GM12891 (cell line): ENCODE measurements at regions not wholly inside any gene's neighbourhood (a gene's known extent, or its start where the extent isn't known, plus 50 kb on each side); places are given as distances from the start of the nearest gene placed in this dataset.

Experiments
- DNase-seq: peaks from one replicate; pipeline ENCODE4 v3.0.0; 2011; ENCODE audit warnings: low spot score; ENCODE audit not compliant: insufficient read length
- FAIRE-seq: peaks from 2 replicates; lab custom pipeline; 2011; peaks lifted over from hg19 to GRCh38; lab: Jason Lieb, UNC
- PAX5 ChIP-seq: IDR thresholded peaks from 2 replicates; pipeline ENCODE4 v1.6.1; 2011; ENCODE audit warnings: low read length, moderate library complexity, mild to moderate bottlenecking; ENCODE audit not compliant: insufficient read depth, severe bottlenecking
- POLR2A ChIP-seq: IDR thresholded peaks from 2 replicates; pipeline ENCODE4 v1.6.1; 2011; ENCODE audit warnings: low read depth, low read length, control low read depth
- POLR2AphosphoS5 ChIP-seq: IDR thresholded peaks from 2 replicates; pipeline ENCODE4 v1.6.1; 2011; ENCODE audit warnings: low read depth, low read length, control low read depth
- POU2F2 ChIP-seq: IDR thresholded peaks from 2 replicates; pipeline ENCODE4 v1.6.1; 2011; ENCODE audit warnings: low read depth, mild to moderate bottlenecking, control low read depth, low read length, moderate library complexity
- SPI1 ChIP-seq: IDR thresholded peaks from 2 replicates; pipeline ENCODE4 v1.6.1; 2011; ENCODE audit warnings: low read depth, low read length, control low read depth
- TAF1 ChIP-seq: IDR thresholded peaks from 2 replicates; pipeline ENCODE4 v1.6.1; 2011; ENCODE audit warnings: low read depth, low read length, control low read depth

DNA sequence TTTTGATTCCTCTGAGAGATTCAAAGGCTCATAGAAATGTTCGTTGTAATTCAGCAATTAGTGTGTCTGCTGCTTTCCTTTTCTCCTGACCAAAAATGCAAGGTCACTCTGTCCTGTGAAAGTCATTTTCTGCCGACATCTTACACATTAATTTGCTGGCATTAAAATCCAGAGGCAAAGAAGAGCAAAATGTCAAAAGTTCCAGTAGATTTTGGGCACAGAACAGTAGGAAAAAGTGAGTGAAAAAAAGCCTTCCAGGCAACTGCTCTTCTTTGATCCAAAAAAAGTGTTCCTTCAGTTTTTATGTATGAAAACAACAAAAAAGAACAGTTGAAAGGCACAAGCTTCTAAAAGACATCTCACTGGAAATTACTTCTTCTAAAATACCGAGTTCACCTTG, 413.8 kb downstream of the FOXO1 start:
- TF ChIP-seq POLR2AphosphoS5 = no peak
- no peak for TF ChIP-seq PAX5
- TF ChIP-seq POLR2A = no peak
- TF ChIP-seq SPI1 = no peak
- no peak for TF ChIP-seq TAF1
- TF ChIP-seq POU2F2 = no peak
- no peak for DNase-seq
- FAIRE-seq = no peak

GRCh38 chr13:40254394-40254793, 412.0 kb downstream of the FOXO1 start:
- TF ChIP-seq PAX5 (no peak), POU2F2 (no peak), POLR2A (no peak), TAF1 (no peak), SPI1 (no peak), POLR2AphosphoS5 (no peak)
- DNase-seq (no peak), FAIRE-seq (no peak)

DNA sequence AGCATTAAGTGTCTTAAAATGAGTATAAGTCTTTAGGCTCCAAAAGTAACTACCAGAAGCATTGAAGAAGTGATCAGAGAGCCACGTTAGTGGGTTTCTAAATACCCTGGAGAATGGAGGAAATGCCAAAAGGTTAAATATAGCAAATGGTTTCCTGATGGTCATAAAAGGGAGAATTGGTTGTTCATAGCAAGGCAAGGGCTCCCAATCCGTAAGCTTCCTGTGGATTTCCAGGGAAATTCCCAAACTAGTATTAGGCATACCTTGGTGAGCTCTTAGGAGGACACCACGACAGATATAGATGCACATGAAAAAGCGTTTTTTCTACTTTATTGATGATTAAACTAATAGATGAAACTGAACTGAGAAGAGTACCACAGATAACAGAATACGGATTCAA, 410.9 kb downstream of the FOXO1 start:
- DNase-seq = no peak
- no peak for TF ChIP-seq POLR2A
- no peak for TF ChIP-seq TAF1
- no peak for TF ChIP-seq POU2F2
- no peak for TF ChIP-seq PAX5
- no peak for TF ChIP-seq POLR2AphosphoS5
- no peak for TF ChIP-seq SPI1
- FAIRE-seq = no peak

GRCh38 chr13:40259899-40260298, 406.5 kb downstream of the FOXO1 start:
- no peak for DNase-seq
- FAIRE-seq = no peak
- no peak for TF ChIP-seq TAF1
- no peak for TF ChIP-seq SPI1
- TF ChIP-seq POLR2A = no peak
- no peak for TF ChIP-seq POLR2AphosphoS5
- TF ChIP-seq POU2F2 = no peak
- no peak for TF ChIP-seq PAX5

DNA sequence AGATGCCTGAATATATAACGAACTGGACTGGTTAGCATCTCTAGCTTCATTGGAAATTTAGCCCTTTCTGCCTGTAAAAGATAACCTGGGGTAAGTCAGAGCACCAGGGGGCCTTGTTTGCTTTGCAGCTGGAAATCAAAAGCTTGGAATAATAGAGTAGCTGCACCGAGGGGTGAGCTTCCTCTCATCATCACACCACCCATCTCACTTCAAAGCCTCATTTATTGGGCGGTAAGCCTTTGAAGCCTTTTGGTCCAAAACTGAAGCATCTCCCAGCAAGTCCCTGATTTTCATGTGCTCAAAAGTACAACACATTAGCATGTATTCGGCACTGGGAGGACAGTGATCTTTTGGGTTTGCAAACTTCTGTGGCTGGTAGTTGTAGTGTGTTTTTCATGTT, 405.1 kb downstream of the FOXO1 start:
- no peak for TF ChIP-seq POU2F2
- TF ChIP-seq POLR2AphosphoS5 = no peak
- no peak for TF ChIP-seq PAX5
- TF ChIP-seq POLR2A = no peak
- TF ChIP-seq TAF1 = no peak
- no peak for TF ChIP-seq SPI1
- no peak for DNase-seq
- no peak for FAIRE-seq

GRCh38 chr13:40261947-40262346, 404.5 kb downstream of the FOXO1 start:
- TF ChIP-seq POU2F2 = no peak
- TF ChIP-seq POLR2AphosphoS5 = no peak
- FAIRE-seq (no peak), DNase-seq (no peak)

GRCh38 chr13:40269086-40269485, 397.4 kb downstream of the FOXO1 start:
- FAIRE-seq (no peak), DNase-seq (no peak)
- TF ChIP-seq POU2F2 (no peak), TAF1 (no peak), POLR2A (no peak), POLR2AphosphoS5 (no peak), PAX5 (no peak), SPI1 (no peak)

DNA sequence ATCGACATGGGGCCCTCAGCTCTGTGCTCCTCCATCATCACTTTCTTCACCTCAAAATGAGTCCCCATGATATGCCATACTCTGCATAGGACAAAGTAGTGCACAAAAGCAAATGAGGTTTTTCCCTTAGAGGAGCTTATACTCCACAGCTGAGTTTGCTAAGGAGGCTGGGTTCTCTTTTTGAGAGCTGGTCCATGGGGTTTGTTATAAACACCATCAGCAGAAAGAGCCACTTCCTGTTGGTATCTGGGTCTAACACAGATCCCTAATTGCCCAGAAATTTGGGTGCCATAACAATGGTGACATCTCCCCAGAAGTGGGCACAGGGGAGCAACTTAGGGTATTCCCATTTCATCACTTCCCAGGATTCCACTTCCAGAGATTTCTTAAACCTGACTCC, 395.7 kb downstream of the FOXO1 start:
- no peak for DNase-seq

DNA sequence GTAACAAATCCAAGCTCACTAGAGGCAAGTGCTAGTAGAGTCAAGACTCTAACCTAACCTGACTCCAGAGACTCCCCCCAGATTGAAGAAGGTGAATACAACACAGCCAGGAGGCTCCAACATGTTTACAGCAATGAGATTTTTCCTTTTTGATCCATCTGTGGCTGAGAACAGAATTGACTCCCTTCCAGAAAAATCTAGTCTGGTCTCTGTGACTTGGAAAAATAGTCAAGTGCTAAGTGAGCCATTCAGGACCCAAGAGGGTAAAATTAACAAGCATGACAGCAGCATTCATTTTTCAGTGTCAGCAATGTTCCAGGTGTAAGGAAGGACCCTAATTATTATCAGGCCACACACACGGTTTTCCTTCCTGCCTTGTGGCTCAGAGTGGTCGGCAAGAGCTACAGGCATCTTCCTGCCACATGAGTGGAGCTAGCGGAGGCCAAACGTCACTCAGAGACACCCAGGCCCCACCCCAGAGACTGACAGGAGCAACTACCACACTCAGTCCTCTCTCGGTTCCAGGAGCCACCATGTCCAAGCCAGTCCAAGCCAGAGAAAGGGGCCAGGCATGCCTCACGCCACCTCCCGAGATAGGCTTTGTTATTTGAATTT, 395.1 kb downstream of the FOXO1 start:
- TF ChIP-seq POLR2AphosphoS5 (no peak), POU2F2 (no peak), PAX5 (no peak), POLR2A (no peak), TAF1 (no peak), SPI1 (no peak)
- no peak for FAIRE-seq
- no peak for DNase-seq

More for the DNA sequence above, 395.7 kb downstream of the FOXO1 start:
- no peak for FAIRE-seq
- TF ChIP-seq SPI1 = no peak
- no peak for TF ChIP-seq POLR2A
- no peak for TF ChIP-seq POU2F2
- no peak for TF ChIP-seq TAF1
- no peak for TF ChIP-seq POLR2AphosphoS5
- TF ChIP-seq PAX5 = no peak

DNA sequence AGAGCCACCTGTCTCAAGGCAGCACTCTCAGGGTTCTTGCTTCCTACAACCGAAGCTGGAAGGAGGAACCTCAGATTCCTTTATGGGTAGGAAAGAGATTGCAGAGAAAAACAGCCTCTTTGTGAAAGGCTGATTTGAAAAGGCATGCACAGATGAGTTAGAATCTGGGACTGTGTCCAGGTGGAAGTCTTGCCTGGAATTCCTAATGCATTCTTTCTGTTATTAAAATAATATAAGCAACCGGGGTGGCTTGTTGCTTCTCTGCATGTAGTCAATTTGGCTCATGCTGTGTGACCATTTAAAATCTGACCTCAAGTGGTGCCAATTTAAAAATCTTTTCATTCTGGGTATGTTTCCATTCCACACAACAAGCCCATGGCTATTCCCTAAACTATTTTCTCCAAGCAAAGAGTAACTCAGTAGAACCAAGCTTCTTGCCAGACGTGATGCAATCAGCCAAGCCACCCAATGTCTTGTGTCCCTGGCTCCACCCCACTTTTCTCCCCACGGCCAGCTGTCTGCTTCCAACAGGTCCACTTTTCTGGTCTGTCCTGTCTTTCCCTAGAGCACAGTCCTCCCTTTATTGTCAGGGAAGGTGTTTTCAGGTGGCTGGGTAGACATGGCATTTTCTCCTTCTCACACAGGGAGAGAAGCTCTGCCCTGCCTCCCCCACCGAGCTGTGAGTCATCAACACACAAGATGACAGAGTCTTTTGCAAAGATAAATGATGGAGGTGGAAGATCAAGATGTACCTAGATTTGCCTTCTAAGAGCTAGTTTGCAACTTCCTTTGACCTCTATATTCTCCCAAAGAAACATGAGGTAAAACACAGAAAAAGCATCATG, 394.3 kb downstream of the FOXO1 start:
- TF ChIP-seq POLR2AphosphoS5 (no peak), POU2F2 (no peak), SPI1 (no peak), TAF1 (no peak), PAX5 (no peak), POLR2A (no peak)
- DNase-seq = no peak
- FAIRE-seq = no peak
